ENCODE measurements at regions not wholly inside any gene's neighbourhood (a gene's known extent, or its start where the extent isn't known, plus 50 kb on each side); places are given as distances from the start of the nearest gene placed in this dataset.

DNA sequence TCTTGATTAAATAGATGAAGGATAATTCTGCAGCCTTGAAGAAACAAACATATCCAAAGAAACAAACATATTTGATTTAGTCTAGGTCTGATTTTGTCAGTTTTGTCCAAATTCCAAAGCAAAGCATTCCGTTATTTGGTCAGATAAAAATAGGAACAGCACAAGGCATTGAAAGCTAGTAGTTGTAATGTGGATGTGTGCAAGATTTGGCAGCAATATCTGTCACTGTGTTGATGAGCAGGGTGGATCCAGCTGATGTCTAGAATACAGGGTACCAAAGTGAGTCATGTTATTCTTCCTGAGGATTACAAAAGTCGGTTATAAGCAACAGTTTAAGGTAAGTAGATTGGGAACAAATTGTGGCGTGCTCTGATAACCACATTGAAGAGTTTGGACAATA, 69.3 kb upstream of the PLPPR1 start:
- TF ChIP-seq TAF1 (CRISPR knock-in tag; IDR thresholded peaks at IDR 0.05) = no peak
- TF ChIP-seq ZNF605 (CRISPR knock-in tag; IDR thresholded peaks at IDR 0.05) = no peak
- no peak for TF ChIP-seq SRSF1 (optimal IDR thresholded peaks at IDR 0.05; ENCODE audit: low read depth, low read length)
- TF ChIP-seq ZNF143 (CRISPR knock-in tag; IDR thresholded peaks at IDR 0.05) = no peak
- TF ChIP-seq TRIM22 (IDR thresholded peaks at IDR 0.05) = no peak
- TF ChIP-seq, protein P1, sequence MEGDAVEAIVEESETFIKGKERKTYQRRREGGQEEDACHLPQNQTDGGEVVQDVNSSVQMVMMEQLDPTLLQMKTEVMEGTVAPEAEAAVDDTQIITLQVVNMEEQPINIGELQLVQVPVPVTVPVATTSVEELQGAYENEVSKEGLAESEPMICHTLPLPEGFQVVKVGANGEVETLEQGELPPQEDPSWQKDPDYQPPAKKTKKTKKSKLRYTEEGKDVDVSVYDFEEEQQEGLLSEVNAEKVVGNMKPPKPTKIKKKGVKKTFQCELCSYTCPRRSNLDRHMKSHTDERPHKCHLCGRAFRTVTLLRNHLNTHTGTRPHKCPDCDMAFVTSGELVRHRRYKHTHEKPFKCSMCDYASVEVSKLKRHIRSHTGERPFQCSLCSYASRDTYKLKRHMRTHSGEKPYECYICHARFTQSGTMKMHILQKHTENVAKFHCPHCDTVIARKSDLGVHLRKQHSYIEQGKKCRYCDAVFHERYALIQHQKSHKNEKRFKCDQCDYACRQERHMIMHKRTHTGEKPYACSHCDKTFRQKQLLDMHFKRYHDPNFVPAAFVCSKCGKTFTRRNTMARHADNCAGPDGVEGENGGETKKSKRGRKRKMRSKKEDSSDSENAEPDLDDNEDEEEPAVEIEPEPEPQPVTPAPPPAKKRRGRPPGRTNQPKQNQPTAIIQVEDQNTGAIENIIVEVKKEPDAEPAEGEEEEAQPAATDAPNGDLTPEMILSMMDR (CRISPR knock-in tag; IDR thresholded peaks at IDR 0.05) = no peak
- no peak for TF ChIP-seq HNRNPL (IDR thresholded peaks at IDR 0.05; ENCODE audit: low read depth, low read length)
- TF ChIP-seq ZNF782 (CRISPR knock-in tag; IDR thresholded peaks at IDR 0.05; ENCODE audit: borderline replicate concordance) = no peak
- TF ChIP-seq SNAPC2 (CRISPR knock-in tag; IDR thresholded peaks at IDR 0.05) = no peak
- no peak for TF ChIP-seq MAFK (conservative IDR thresholded peaks at IDR 0.05 in 1 of 2, IDR thresholded peaks at IDR 0.05 in 1 of 2; ENCODE audit: low read length in 2 of 2)

Data from HepG2 (cell line).